ENCODE measurements at regions not wholly inside any gene's neighbourhood (a gene's known extent, or its start where the extent isn't known, plus 50 kb on each side); places are given as distances from the start of the nearest gene placed in this dataset.

- Histone ChIP-seq H3K9me3 (ENCODE audit: control insufficient read depth, insufficient read depth, low read depth, low read length) (no peaks in the 10 kb centered on the region), H3K27ac (ENCODE audit: low read length) (no peak overlapping the region), H3K4me3 (ENCODE audit: low read depth in 2 of 2, low read length in 2 of 2) (no peak overlapping the region), H3K4me1 (ENCODE audit: control insufficient read depth, insufficient read depth, low read length) (no peaks in the 10 kb centered on the region), H3K27me3 (ENCODE audit: control insufficient read depth, insufficient read depth, low read length) (no peaks in the 10 kb centered on the region), H3K36me3 (ENCODE audit: control insufficient read depth, insufficient read depth, low read length) (no peaks in the 10 kb centered on the region)
- no TSS peak for BruUV-seq (replicated peaks)
- ChIA-PET CTCF (no interaction called here), POLR2A (no interaction called here)
- in situ Hi-C loops (cut with HindIII; ENCODE audit: low pct_unique_long_range_greater_than_20kb, low sequenced_read_pairs) (no loop called here), intact Hi-C loops (cut with micrococcal nuclease; ENCODE audit: unreplicated experiment) (no loop called here)
- TF ChIP-seq SIN3A (IDR thresholded peaks at IDR 0.05; ENCODE audit: borderline replicate concordance, insufficient read depth, low read depth, low read length): no peak
- TF ChIP-seq POLR2AphosphoS5 (IDR thresholded peaks at IDR 0.05; ENCODE audit: low read depth, low read length): no peak
- TF ChIP-seq CTCF (IDR thresholded peaks at IDR 0.05): no peak
- TF ChIP-seq TCF7L2 (IDR thresholded peaks at IDR 0.05; ENCODE audit: low read depth, low read length): no peak
- TF ChIP-seq REST (IDR thresholded peaks at IDR 0.05; ENCODE audit: insufficient read depth in 1 of 2, low read depth in 2 of 2, low read length in 1 of 2): no peak
- ATAC-seq (no peak), DNase-seq (ENCODE audit: low read depth, low spot score) (no peak)
Observed at GRCh38 chr20:60760256-60761000, 491.6 kb upstream of the CDH4 start.

GRCh38 chr20:60761056-60761455, 491.0 kb upstream of the CDH4 start:
- H3K4me3 ChIP-seq (ENCODE audit: low read depth in 2 of 2, low read length in 2 of 2): no peak overlapping the region
- H3K27me3 ChIP-seq (ENCODE audit: control insufficient read depth, insufficient read depth, low read length): no peaks in the 10 kb centered on the region
- intact Hi-C loops (cut with micrococcal nuclease; ENCODE audit: unreplicated experiment) (no loop called here), in situ Hi-C loops (cut with HindIII; ENCODE audit: low pct_unique_long_range_greater_than_20kb, low sequenced_read_pairs) (no loop called here)
- no peaks in the 10 kb centered on the region for H3K4me1 ChIP-seq (ENCODE audit: control insufficient read depth, insufficient read depth, low read length)
- ChIA-PET POLR2A (no interaction called here), CTCF (no interaction called here)
- DNase-seq (ENCODE audit: low read depth, low spot score) (no peak), ATAC-seq (no peak)
- no peak overlapping the region for H3K27ac ChIP-seq (ENCODE audit: low read length)
- no peaks in the 10 kb centered on the region for H3K36me3 ChIP-seq (ENCODE audit: control insufficient read depth, insufficient read depth, low read length)
- BruUV-seq (replicated peaks): no TSS peak
- TF ChIP-seq POLR2AphosphoS5 (IDR thresholded peaks at IDR 0.05; ENCODE audit: low read depth, low read length): no peak
- TF ChIP-seq SIN3A (IDR thresholded peaks at IDR 0.05; ENCODE audit: borderline replicate concordance, insufficient read depth, low read depth, low read length): no peak
- no peak for TF ChIP-seq CTCF (IDR thresholded peaks at IDR 0.05)
- no peak for TF ChIP-seq TCF7L2 (IDR thresholded peaks at IDR 0.05; ENCODE audit: low read depth, low read length)
- no peak for TF ChIP-seq REST (IDR thresholded peaks at IDR 0.05; ENCODE audit: insufficient read depth in 1 of 2, low read depth in 2 of 2, low read length in 1 of 2)
- no peaks in the 10 kb centered on the region for H3K9me3 ChIP-seq (ENCODE audit: control insufficient read depth, insufficient read depth, low read depth, low read length)

Measured in Panc1 (cell line).